Activated CD4-positive, alpha-beta T cell treated with anti-CD3 and anti-CD28 coated beads, Interleukin-2, amount 10 ng/mL, durations not matched to agents 24 days and 14 days (primary cell): ENCODE measurements at regions not wholly inside any gene's neighbourhood (a gene's known extent, or its start where the extent isn't known, plus 50 kb on each side); places are given as distances from the start of the nearest gene placed in this dataset.

ENCODE experiments used
- DNase-seq: peaks from one replicate; pipeline ENCODE4 v3.0.0; 2022
- H3K27ac Mint-ChIP-seq: one replicate; pipeline ENCODE4 v1.8.0; 2022; ENCODE audit warnings: mild to moderate bottlenecking, mixed read lengths
- H3K27me3 Mint-ChIP-seq: one replicate; pipeline ENCODE4 v1.8.0; 2022; ENCODE audit warnings: mixed read lengths
- H3K36me3 Mint-ChIP-seq: one replicate; pipeline ENCODE4 v1.8.0; 2022; ENCODE audit warnings: low read depth, mild to moderate bottlenecking, mixed read lengths
- H3K4me1 Mint-ChIP-seq: one replicate; pipeline ENCODE4 v1.8.0; 2021; ENCODE audit warnings: mixed read lengths
- H3K4me3 Mint-ChIP-seq: one replicate; pipeline ENCODE4 v1.8.0; 2022; ENCODE audit warnings: mild to moderate bottlenecking, moderate library complexity, mixed read lengths
- H3K9me3 Mint-ChIP-seq: one replicate; pipeline ENCODE4 v1.8.0; 2021; ENCODE audit warnings: mixed read lengths
- intact Hi-C: fragments of 100-400 bp; cut with micrococcal nuclease; formaldehyde crosslinking; loops from one replicate; pipeline ENCODE4 v1.15.1; 2023

DNA sequence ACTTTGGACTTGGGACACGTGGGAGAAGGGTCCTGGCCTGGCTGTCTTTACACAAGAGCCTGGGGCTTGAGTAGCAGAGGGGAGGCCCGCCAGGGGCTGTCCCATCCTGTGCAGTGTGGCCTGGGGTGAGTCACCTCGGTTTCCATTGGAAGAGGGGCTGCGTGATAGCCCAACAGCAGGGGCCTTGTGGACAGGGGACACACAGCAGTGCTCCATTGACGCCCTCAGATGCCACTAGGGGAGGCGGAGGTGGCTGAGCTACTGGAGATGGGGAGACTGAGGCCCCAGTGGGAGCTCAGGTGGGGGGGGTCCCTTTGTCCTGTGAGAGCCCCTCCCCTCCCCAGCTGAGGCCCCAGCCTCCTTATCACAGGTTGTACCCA lies 50.0 kb upstream of the RNU6ATAC start:
- Mint-ChIP-seq H3K27ac (no peak overlapping the region), H3K27me3 (no peaks in the 10 kb centered on the region), H3K4me1 (no peaks in the 10 kb centered on the region), H3K4me3 (no peak overlapping the region), H3K36me3 (no peaks in the 10 kb centered on the region), H3K9me3 (peaks cover 3% of the 10 kb centered on the region)
- intact Hi-C loops, result no loop called here
- no peak for DNase-seq

DNA sequence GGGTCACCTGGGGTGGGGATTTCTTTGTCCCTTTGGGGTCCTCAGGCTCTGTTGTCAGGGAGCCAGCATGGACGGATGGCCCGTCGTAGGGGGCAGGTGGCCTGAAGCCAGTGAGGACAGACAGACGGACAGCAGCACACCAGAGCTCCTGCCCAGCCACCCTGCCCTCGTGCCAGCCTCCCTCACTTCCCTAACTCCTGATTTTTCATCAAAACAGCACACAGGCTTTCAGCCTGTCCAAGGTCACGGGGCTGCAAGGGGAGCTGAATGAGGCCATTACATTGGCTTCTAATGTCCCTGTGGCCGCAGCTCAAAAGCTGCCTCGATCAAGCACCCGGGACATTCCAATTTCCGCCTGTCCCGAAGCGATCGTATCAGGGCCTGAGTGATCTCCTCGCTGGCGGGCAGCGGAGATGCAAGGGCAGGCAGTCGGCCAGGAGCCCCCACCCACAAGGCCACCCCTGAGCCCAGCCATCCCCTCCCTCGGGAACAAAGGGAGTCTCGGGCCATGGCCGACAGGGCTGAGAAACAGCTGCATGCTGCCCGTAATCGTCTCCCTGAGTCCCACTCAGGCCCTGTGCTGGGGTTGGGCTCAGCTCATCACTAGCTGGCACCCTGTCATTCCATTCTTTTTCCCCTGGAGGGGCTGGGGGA lies 50.5 kb upstream of the RNU6ATAC start:
- Mint-ChIP-seq H3K4me1 (no peaks in the 10 kb centered on the region), H3K27me3 (no peaks in the 10 kb centered on the region), H3K9me3 (peaks cover 3% of the 10 kb centered on the region), H3K27ac (no peak overlapping the region), H3K4me3 (no peak overlapping the region), H3K36me3 (no peaks in the 10 kb centered on the region)
- intact Hi-C loops, result no loop called here
- DNase-seq, result no peak

GRCh38 chr9:134215420-134215698 lies 51.0 kb upstream of the RNU6ATAC start:
- Mint-ChIP-seq H3K36me3 (no peaks in the 10 kb centered on the region), H3K27ac (no peak overlapping the region), H3K9me3 (peaks cover 3% of the 10 kb centered on the region), H3K4me3 (no peak overlapping the region), H3K27me3 (no peaks in the 10 kb centered on the region), H3K4me1 (no peaks in the 10 kb centered on the region)
- no peak for DNase-seq
- intact Hi-C loops, result no loop called here

DNA sequence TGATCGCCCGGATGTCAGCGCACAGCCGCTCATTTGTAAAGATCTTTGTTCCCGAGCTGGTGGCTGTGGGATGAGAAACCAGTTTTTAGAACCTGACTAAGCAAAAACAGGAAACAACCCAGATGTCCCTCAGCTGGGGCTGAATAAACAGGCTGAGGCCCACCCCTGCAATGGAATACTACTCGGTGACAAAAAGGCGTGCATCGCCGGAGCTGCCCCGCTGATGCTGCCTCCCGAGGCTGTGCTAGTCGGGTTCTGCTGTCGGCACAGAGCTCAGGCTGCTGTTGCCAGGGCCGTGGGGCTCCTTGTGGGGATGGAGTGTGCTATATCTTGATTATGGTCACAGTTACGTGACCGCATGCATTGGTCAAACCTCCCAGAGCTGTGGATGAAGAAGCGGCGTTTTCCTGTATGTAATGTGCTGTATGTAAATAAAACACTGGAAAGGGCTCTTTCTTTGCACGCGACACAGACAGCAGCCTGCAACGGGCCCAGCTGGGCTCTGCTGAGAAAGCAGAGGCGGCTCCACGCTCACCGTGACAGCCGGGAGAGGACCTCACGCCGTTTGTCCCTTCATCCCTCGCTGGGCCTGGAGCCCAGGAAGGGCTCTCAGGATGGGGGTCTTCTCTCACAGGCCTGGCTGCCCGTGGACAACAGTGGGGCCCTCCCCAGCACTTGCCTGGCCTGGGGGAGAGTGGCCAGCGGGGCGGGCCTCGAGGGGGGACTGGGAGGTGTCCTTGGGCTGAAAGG lies 51.5 kb upstream of the RNU6ATAC start:
- intact Hi-C loops, result no loop called here
- Mint-ChIP-seq H3K27me3 (no peaks in the 10 kb centered on the region), H3K27ac (no peak overlapping the region), H3K9me3 (peaks cover 3% of the 10 kb centered on the region), H3K4me1 (no peaks in the 10 kb centered on the region), H3K36me3 (no peaks in the 10 kb centered on the region), H3K4me3 (no peak overlapping the region)
- no peak for DNase-seq

DNA sequence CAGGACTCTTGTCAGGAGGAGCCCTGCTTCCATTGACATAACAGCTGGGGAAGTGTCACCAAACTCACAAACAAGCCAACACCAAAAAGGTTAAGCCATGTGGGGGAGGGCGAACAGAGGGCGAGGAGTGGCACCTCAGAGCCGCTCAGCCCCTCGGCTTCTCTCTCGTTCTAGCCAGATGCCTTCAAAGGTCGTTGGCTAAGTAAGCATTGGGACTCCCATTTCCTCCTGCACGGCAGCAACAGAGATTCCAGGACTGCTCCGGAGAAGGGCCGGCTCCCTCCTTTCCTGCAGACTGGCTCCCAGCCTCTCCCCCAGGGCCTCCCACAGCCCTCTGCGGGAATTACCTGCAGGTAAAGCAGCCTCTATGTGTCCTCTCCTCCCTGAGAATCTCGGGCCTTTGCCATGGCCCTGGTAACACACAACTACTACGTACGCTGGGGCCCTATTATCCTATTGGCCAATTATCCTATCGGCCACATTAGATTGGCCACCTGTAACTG lies 52.1 kb upstream of the RNU6ATAC start:
- DNase-seq, result no peak
- Mint-ChIP-seq H3K27me3 (no peaks in the 10 kb centered on the region), H3K4me1 (no peaks in the 10 kb centered on the region), H3K27ac (no peak overlapping the region), H3K9me3 (peaks cover 3% of the 10 kb centered on the region), H3K36me3 (no peaks in the 10 kb centered on the region), H3K4me3 (no peak overlapping the region)
- intact Hi-C loops, result no loop called here

DNA sequence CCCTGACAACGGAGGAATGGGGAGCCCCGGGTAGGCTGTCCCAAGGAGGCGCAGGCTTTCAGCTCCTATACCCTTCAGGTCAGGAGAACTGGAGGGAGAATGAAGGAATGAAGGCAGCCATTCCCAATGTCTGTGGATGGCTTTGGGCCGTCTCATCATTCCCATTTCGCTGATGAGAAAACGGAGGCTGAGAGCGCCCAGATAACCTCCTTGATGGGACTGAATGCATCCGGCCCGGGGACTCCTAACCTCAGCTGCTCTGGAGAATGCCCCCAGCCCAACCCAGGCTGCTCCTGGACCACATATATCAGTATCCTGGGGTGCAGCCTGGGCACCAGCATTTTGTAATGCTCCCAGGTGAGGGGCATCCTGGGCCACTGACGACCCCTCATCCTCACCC lies 52.6 kb upstream of the RNU6ATAC start:
- no peaks in the 10 kb centered on the region for H3K27me3 Mint-ChIP-seq
- H3K27ac Mint-ChIP-seq, result no peak overlapping the region
- peaks cover 3% of the 10 kb centered on the region for H3K9me3 Mint-ChIP-seq
- intact Hi-C loops, result no loop called here
- H3K36me3 Mint-ChIP-seq, result no peaks in the 10 kb centered on the region
- no peak for DNase-seq
- H3K4me1 Mint-ChIP-seq, result no peaks in the 10 kb centered on the region
- H3K4me3 Mint-ChIP-seq, result no peak overlapping the region

- Mint-ChIP-seq H3K36me3 (no peaks in the 10 kb centered on the region), H3K27me3 (no peaks in the 10 kb centered on the region), H3K9me3 (peaks cover 3% of the 10 kb centered on the region), H3K4me3 (no peak overlapping the region), H3K27ac (peak overlapping the region; percentile 45), H3K4me1 (no peaks in the 10 kb centered on the region)
- DNase-seq, result peak; percentile 59
- intact Hi-C loops, result no loop called here
Observed at GRCh38 chr9:134217431-134218210, 53.3 kb upstream of the RNU6ATAC start.

DNA sequence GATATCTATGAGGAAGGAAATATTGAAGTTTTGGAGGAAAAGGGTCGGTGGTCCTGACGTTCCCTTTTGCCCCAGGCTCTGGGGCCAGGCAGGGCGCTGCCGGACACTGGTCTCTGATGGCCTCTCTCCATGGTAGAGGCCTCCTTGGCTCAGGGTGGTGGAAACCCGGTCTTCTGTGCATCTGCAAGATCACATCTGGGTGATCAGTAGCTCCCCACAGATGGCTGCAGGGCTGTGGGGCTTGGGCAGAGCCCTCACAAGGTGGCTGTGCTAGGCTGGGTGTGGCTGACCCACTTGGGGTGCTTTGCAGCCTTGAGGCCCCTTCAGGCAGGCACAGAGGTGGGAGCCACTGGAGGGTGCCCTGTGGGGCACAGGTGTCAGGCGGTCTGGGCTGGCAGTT lies 53.9 kb upstream of the RNU6ATAC start:
- intact Hi-C loops, result no loop called here
- Mint-ChIP-seq H3K27me3 (no peaks in the 10 kb centered on the region), H3K4me3 (no peak overlapping the region), H3K4me1 (no peaks in the 10 kb centered on the region), H3K9me3 (no peaks in the 10 kb centered on the region), H3K27ac (no peak overlapping the region), H3K36me3 (no peaks in the 10 kb centered on the region)
- DNase-seq, result no peak

DNA sequence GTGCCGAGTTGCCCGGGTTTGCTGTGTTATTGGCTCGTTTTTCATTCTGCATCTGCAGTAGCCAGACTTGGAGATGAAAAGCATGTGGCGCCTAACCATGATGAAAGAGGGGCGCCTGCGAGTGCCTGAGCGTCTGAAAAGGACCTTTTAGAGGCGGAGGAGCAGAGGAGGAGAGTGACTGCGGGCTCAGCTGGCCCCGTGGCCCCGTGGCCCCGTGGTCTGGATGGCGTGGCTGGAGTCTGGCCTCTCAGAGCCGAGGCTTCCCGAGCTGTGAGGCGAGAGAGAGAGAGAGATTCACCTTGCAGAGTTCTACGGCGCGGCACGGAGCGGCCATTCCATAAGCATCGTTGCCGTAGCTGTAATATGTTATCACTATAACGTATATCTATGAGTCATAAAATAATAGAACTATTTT lies 55.3 kb upstream of the RNU6ATAC start:
- Mint-ChIP-seq H3K27ac (no peak overlapping the region), H3K9me3 (no peaks in the 10 kb centered on the region), H3K4me1 (no peaks in the 10 kb centered on the region), H3K27me3 (no peaks in the 10 kb centered on the region), H3K36me3 (no peaks in the 10 kb centered on the region), H3K4me3 (no peak overlapping the region)
- intact Hi-C loops, result no loop called here
- DNase-seq, result no peak

GRCh38 chr9:134220311-134220710 lies 55.9 kb upstream of the RNU6ATAC start:
- intact Hi-C loops, result no loop called here

DNA sequence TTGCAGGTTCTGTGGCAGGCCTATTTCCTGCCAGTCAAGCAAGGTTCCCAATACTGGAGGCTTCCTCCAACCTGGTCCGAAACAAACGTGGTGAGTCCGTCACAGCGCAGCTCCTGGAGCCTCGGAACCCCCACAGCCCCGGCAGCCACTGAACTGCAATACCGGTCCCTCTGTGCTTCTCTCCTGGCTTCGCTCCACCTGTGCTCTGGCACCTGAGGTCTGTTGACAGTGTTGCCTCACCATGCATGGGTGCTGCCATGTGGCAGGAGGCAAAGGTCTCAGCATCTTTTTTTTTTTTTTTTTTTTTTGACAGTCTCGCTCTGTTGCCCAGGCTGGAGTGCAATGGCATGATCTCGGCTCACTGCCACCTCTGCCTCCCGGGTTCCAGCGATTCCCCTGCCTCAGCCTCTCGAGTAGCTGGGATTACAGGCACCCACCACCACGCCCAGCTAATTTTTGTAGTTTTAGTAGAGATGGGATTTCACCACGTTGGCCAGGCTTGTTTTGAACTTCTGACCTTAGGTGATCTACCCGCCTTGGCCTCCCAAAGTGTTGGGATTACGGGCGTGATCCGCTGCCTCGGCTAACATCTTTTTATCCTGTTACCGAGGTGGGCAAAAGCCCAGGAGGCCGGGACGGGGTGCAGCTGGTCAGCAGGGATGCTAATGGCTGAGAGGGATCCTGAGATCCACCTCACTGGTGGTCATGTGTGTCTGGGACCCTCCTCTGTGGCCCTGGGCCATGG lies 57.1 kb upstream of the RNU6ATAC start:
- no peak overlapping the region for H3K4me3 Mint-ChIP-seq
- no peak overlapping the region for H3K27ac Mint-ChIP-seq

More at GRCh38 chr9:134220311-134220710, 55.9 kb upstream of the RNU6ATAC start:
- Mint-ChIP-seq H3K27ac (no peak overlapping the region), H3K36me3 (no peaks in the 10 kb centered on the region), H3K9me3 (no peaks in the 10 kb centered on the region), H3K4me3 (no peak overlapping the region), H3K4me1 (no peaks in the 10 kb centered on the region), H3K27me3 (no peaks in the 10 kb centered on the region)
- no peak for DNase-seq

DNA sequence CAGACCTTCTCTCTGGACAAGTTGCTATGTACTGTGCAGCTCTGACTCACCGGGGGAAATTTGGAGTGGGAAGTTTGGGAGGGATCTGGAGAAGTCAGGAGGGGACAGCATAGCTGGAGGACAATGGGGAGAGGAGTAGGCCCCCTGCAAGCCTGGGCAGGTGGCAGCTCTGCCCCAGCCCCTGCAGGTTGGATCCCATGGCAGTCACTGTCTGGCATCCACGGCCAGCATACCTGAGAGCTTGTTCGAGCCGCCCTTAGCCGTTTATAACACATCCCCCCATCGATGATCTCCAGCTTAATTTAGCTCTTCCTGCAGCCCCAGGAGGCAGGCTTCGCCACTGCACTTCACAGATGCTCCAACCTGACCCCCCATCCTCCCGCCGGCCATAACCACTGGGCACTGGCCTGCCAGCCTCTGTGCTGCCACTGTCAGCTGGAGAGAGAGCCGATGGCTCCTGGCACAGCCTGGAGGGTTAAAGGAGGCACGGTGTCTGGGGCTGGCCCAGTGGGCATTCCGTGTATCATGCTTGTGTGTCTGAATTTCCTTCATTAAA lies 57.7 kb upstream of the RNU6ATAC start:
- DNase-seq, result no peak
- H3K27me3 Mint-ChIP-seq, result no peaks in the 10 kb centered on the region
- no peaks in the 10 kb centered on the region for H3K9me3 Mint-ChIP-seq
- H3K27ac Mint-ChIP-seq, result no peak overlapping the region
- H3K4me1 Mint-ChIP-seq, result no peaks in the 10 kb centered on the region
- no peak overlapping the region for H3K4me3 Mint-ChIP-seq
- no peaks in the 10 kb centered on the region for H3K36me3 Mint-ChIP-seq
- intact Hi-C loops, result no loop called here

More for the DNA sequence above, 57.1 kb upstream of the RNU6ATAC start:
- intact Hi-C loops, result no loop called here
- no peaks in the 10 kb centered on the region for H3K4me1 Mint-ChIP-seq
- no peaks in the 10 kb centered on the region for H3K9me3 Mint-ChIP-seq
- H3K36me3 Mint-ChIP-seq, result no peaks in the 10 kb centered on the region
- no peak for DNase-seq
- no peaks in the 10 kb centered on the region for H3K27me3 Mint-ChIP-seq

GRCh38 chr9:134223091-134223490 lies 58.7 kb upstream of the RNU6ATAC start:
- DNase-seq, result no peak
- intact Hi-C loops, result no loop called here
- Mint-ChIP-seq H3K4me3 (no peak overlapping the region), H3K4me1 (no peaks in the 10 kb centered on the region), H3K27me3 (no peaks in the 10 kb centered on the region), H3K36me3 (no peaks in the 10 kb centered on the region), H3K27ac (no peak overlapping the region), H3K9me3 (no peaks in the 10 kb centered on the region)
